Lung microvascular endothelial cell (primary cell): ENCODE measurements at regions not wholly inside any gene's neighbourhood (a gene's known extent, or its start where the extent isn't known, plus 50 kb on each side); places are given as distances from the start of the nearest gene placed in this dataset.
"Not testable (repeated sequence)": the region's sequence is repeated elsewhere in the genome, so short reads cannot be mapped to it uniquely, and the experiment has no call there.

Experiments
- DNase-seq, 2 donors: peaks; one replicate each; pipeline versions ENCODE4 v3.0.0 to v3.0.0-alpha.2; 2010; ENCODE audit warnings: low read depth in 2 of 2

- DNase-seq: peak; percentile 94 to 96
These were observed 95.8 kb downstream of the ATXN3L start for GRCh38 chrX:13223868-13224567.

GRCh38 chrX:13220916-13221315 lies 98.9 kb downstream of the ATXN3L start:
- peak; percentile 64 to 79 for DNase-seq

GRCh38 chrX:13219991-13220764 lies 99.7 kb downstream of the ATXN3L start:
- peak in 1 of 2 donors; percentile 19 for DNase-seq

GRCh38 chrX:13218758-13219157 lies 101.1 kb downstream of the ATXN3L start:
- DNase-seq: no peak

GRCh38 chrX:13216139-13216538 lies 103.7 kb downstream of the ATXN3L start:
- no peak for DNase-seq

- DNase-seq: peak in 1 of 2 donors; percentile 50
These were observed 104.1 kb downstream of the ATXN3L start for GRCh38 chrX:13215729-13216128.

- DNase-seq: peak; percentile 53 to 84
These were observed 107.6 kb downstream of the ATXN3L start for GRCh38 chrX:13212191-13212651.

GRCh38 chrX:13210142-13210541 lies 109.7 kb downstream of the ATXN3L start:
- not testable (repeated sequence) for DNase-seq

- not testable (repeated sequence) for DNase-seq
These were observed 110.1 kb downstream of the ATXN3L start for GRCh38 chrX:13209704-13210103.

- DNase-seq: no peak
These were observed 111.4 kb downstream of the ATXN3L start for GRCh38 chrX:13208281-13208935.

GRCh38 chrX:13203271-13203670 lies 116.6 kb downstream of the ATXN3L start:
- peak in 1 of 2 donors; percentile 60 for DNase-seq

- DNase-seq: no peak
These were observed 118.1 kb downstream of the ATXN3L start for GRCh38 chrX:13201605-13202219.

- DNase-seq: no peak
These were observed 119.5 kb downstream of the ATXN3L start for GRCh38 chrX:13200398-13200797.

- DNase-seq: no peak
These were observed 121.1 kb downstream of the ATXN3L start for GRCh38 chrX:13198762-13199064.

- DNase-seq: no peak
These were observed 121.6 kb downstream of the ATXN3L start for GRCh38 chrX:13198056-13198761.

- DNase-seq: no peak
These were observed 123.1 kb downstream of the ATXN3L start for GRCh38 chrX:13196782-13197181.

GRCh38 chrX:13195340-13195739 lies 124.5 kb downstream of the ATXN3L start:
- DNase-seq: no peak

GRCh38 chrX:13194291-13195103 lies 125.4 kb downstream of the ATXN3L start:
- peak; percentile 31 to 70 for DNase-seq

GRCh38 chrX:13190051-13190450 lies 129.8 kb downstream of the ATXN3L start:
- no peak for DNase-seq

GRCh38 chrX:13189380-13189779 lies 130.5 kb downstream of the ATXN3L start:
- no peak for DNase-seq
